PC-3 (cell line): ENCODE measurements at regions not wholly inside any gene's neighbourhood (a gene's known extent, or its start where the extent isn't known, plus 50 kb on each side); places are given as distances from the start of the nearest gene placed in this dataset.

ENCODE experiments used
- ATAC-seq: fragments of 200-7000 bp; cut with Tn5 transposase; 2 replicates; pipeline ENCODE4 v1.9.1; 2020; ENCODE audit warnings: mild to moderate bottlenecking, moderate library complexity
- BruUV-seq: library from RNA; stranded (reverse); fragments of 400-500 nt; replicated peaks from 2 replicates; lab custom pipeline; 2021; lab: Mats Ljungman, UMichigan
- CTCF ChIA-PET: fragments of 300-600 bp; sonication (Branson Sonifier 250); formaldehyde crosslinking; loops from one replicate; lab custom pipeline; 2022; ENCODE audit warnings: antibody characterized with exemption; lab: Charles Lee
- POLR2A ChIA-PET: fragments of 300-600 bp; sonication (Branson Sonifier 250); formaldehyde crosslinking; loops from one replicate; lab custom pipeline; 2022; ENCODE audit warnings: antibody characterized with exemption; ENCODE audit not compliant: unreplicated experiment; lab: Charles Lee
- DNase-seq: peaks from one replicate; pipeline ENCODE4 v3.0.0-alpha.2; 2015
- H2AFZ ChIP-seq: fragments of 300-600 bp; sonication (generic); 2 replicates; pipeline ENCODE4 v1.6.0; 2016; ENCODE audit warnings: antibody characterized with exemption, low read length
- H3F3A ChIP-seq: fragments of 300-600 bp; sonication (generic); one replicate; pipeline ENCODE4 v1.6.0; 2017; ENCODE audit warnings: antibody characterized with exemption, low read length, control low read depth, mild to moderate bottlenecking; ENCODE audit not compliant: unreplicated experiment
- H3K27ac ChIP-seq: fragments of 300-600 bp; sonication (generic); 2 replicates; pipeline ENCODE4 v1.5.1; 2016; ENCODE audit warnings: mild to moderate bottlenecking, low read length
- H3K27me3 ChIP-seq: fragments of 300-600 bp; sonication (generic); 2 replicates; pipeline ENCODE4 v1.6.1; 2016; ENCODE audit warnings: low read length, mixed read lengths
- H3K36me3 ChIP-seq: fragments of 300-600 bp; sonication (generic); 2 replicates; pipeline ENCODE4 v1.6.1; 2016; ENCODE audit warnings: low read depth, mixed run types, low read length, mixed read lengths
- H3K4me1 ChIP-seq: fragments of 300-600 bp; sonication (generic); 2 replicates; pipeline ENCODE4 v1.5.1; 2016; ENCODE audit warnings: low read length; ENCODE audit not compliant: insufficient read depth
- H3K4me2 ChIP-seq: fragments of 300-600 bp; sonication (generic); 2 replicates; pipeline ENCODE4 v1.6.0; 2016; ENCODE audit warnings: low read length
- H3K4me3 ChIP-seq: fragments of 300-600 bp; sonication (generic); 2 replicates; pipeline ENCODE4 v1.5.1; 2016; ENCODE audit warnings: mild to moderate bottlenecking, low read length, mixed read lengths
- H3K79me2 ChIP-seq: fragments of 300-600 bp; sonication (generic); 2 replicates; pipeline ENCODE4 v1.6.1; 2017; ENCODE audit warnings: low read length, mixed read lengths
- H3K9ac ChIP-seq: fragments of 300-600 bp; sonication (generic); 2 replicates; pipeline ENCODE4 v1.6.0; 2016; ENCODE audit warnings: mild to moderate bottlenecking, low read length
- H3K9me2 ChIP-seq: fragments of 300-600 bp; sonication (generic); replicated peaks from 2 replicates; pipeline ENCODE4 v1.6.1; 2016; ENCODE audit warnings: mixed run types, low read length, mixed read lengths
- H3K9me3 ChIP-seq: fragments of 300-600 bp; sonication (generic); 2 replicates; pipeline ENCODE4 v1.6.1; 2016; ENCODE audit warnings: low read length, mixed read lengths
- H4K20me1 ChIP-seq: fragments of 300-600 bp; sonication (generic); 2 replicates; pipeline ENCODE4 v1.6.1; 2016; ENCODE audit warnings: low read length, mixed read lengths
- EZH2 ChIP-seq: fragments of 300-600 bp; sonication (generic); IDR thresholded peaks from one replicate; pipeline ENCODE4 v1.6.1; 2017; ENCODE audit warnings: antibody characterized with exemption, mild to moderate bottlenecking, low read length; ENCODE audit not compliant: unreplicated experiment
- EZH2phosphoT487 ChIP-seq: fragments of 300-600 bp; sonication (generic); IDR thresholded peaks from 2 replicates; pipeline ENCODE4 v1.6.1; 2018; ENCODE audit warnings: mild to moderate bottlenecking, antibody characterized with exemption, low read length, borderline replicate concordance
- intact Hi-C: fragments of 100-400 bp; cut with micrococcal nuclease; formaldehyde crosslinking; loops from 2 replicates; pipeline ENCODE4 v1.9.0; 2023
- TF ChIP-seq, protein P1 (sequence below): fragments of 300-600 bp; sonication (generic); conservative IDR thresholded peaks from 2 replicates; pipeline ENCODE4 v1.5.1; 2017; ENCODE audit warnings: antibody characterized with exemption, low read depth, mild to moderate bottlenecking, low read length

- Histone ChIP-seq H4K20me1 (no peaks in the 10 kb centered on the region), H3K4me1 (peaks cover 41% of the 10 kb centered on the region), H3K9me2 (no peaks in the 10 kb centered on the region), H3K79me2 (no peaks in the 10 kb centered on the region), H3K36me3 (no peaks in the 10 kb centered on the region), H2AFZ (no peak overlapping the region), H3F3A (peaks cover 4% of the 10 kb centered on the region), H3K4me2 (peak overlapping the region; percentile 29; the same call in 1 of the 2 replicates), H3K27ac (no peak overlapping the region), H3K27me3 (no peaks in the 10 kb centered on the region), H3K9me3 (no peaks in the 10 kb centered on the region), H3K9ac (no peak overlapping the region), H3K4me3 (no peak overlapping the region)
- ChIA-PET CTCF (no interaction called here), POLR2A (no interaction called here)
- no peak for TF ChIP-seq EZH2phosphoT487
- TF ChIP-seq, protein P1, sequence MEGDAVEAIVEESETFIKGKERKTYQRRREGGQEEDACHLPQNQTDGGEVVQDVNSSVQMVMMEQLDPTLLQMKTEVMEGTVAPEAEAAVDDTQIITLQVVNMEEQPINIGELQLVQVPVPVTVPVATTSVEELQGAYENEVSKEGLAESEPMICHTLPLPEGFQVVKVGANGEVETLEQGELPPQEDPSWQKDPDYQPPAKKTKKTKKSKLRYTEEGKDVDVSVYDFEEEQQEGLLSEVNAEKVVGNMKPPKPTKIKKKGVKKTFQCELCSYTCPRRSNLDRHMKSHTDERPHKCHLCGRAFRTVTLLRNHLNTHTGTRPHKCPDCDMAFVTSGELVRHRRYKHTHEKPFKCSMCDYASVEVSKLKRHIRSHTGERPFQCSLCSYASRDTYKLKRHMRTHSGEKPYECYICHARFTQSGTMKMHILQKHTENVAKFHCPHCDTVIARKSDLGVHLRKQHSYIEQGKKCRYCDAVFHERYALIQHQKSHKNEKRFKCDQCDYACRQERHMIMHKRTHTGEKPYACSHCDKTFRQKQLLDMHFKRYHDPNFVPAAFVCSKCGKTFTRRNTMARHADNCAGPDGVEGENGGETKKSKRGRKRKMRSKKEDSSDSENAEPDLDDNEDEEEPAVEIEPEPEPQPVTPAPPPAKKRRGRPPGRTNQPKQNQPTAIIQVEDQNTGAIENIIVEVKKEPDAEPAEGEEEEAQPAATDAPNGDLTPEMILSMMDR = no peak
- no peak for TF ChIP-seq EZH2
- no TSS peak for BruUV-seq
- intact Hi-C loops = no loop called here
- ATAC-seq (no peak), DNase-seq (no peak)
Observed at GRCh38 chr12:53807322-53807860, 55.6 kb upstream of the CISTR start.

GRCh38 chr12:53808023-53808705, 56.4 kb upstream of the CISTR start:
- no peaks in the 10 kb centered on the region for H3K9me3 ChIP-seq
- TF ChIP-seq EZH2 (no peak), EZH2phosphoT487 (no peak)
- TF ChIP-seq, protein P1 = no peak
- no peak overlapping the region for H3K4me3 ChIP-seq
- H3K9ac ChIP-seq = no peak overlapping the region
- POLR2A ChIA-PET = no interaction called here
- peaks cover 41% of the 10 kb centered on the region for H3K4me1 ChIP-seq
- H4K20me1 ChIP-seq = no peaks in the 10 kb centered on the region
- H2AFZ ChIP-seq = no peak overlapping the region
- DNase-seq (no peak), ATAC-seq (no peak)
- H3K9me2 ChIP-seq = no peaks in the 10 kb centered on the region
- peaks cover 4% of the 10 kb centered on the region for H3F3A ChIP-seq
- BruUV-seq = no TSS peak
- no peak overlapping the region for H3K4me2 ChIP-seq
- no peak overlapping the region for H3K27ac ChIP-seq
- no peaks in the 10 kb centered on the region for H3K79me2 ChIP-seq
- no peaks in the 10 kb centered on the region for H3K27me3 ChIP-seq
- intact Hi-C loops = no loop called here
- CTCF ChIA-PET = no interaction called here
- no peaks in the 10 kb centered on the region for H3K36me3 ChIP-seq

DNA sequence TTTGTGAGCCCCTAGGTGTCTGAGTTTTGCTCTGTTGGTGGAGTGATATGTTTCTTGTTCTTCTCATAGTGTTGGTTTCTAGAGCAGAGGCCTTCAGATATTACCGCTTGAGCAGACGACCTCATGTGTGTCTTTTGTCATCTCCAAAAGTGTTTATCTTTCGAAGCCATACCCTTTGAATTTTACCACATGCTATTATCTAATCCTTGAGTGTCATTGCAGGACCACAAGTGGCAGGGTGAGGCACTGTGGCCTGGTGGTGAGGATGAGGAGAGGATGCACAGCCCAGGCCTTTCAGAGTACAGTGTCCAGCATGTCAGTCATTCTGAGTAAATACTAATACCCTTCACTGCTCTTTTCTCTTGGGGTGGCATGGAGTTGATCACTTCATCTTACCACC, 57.2 kb upstream of the CISTR start:
- H4K20me1 ChIP-seq = no peaks in the 10 kb centered on the region
- ChIA-PET CTCF (interaction anchor here (0.6 kb wide), 1 partner anchor 16 kb away, joined by 3 read pairs; no protein-coding TSS in a partner anchor), POLR2A (no interaction called here)
- no peaks in the 10 kb centered on the region for H3K27me3 ChIP-seq
- DNase-seq = no peak
- no peak overlapping the region for H3K4me3 ChIP-seq
- no peak overlapping the region for H2AFZ ChIP-seq
- no peaks in the 10 kb centered on the region for H3K9me3 ChIP-seq
- no peaks in the 10 kb centered on the region for H3K36me3 ChIP-seq
- H3K4me2 ChIP-seq = no peak overlapping the region
- TF ChIP-seq, protein P1 = no peak
- TF ChIP-seq EZH2 (no peak), EZH2phosphoT487 (no peak)
- intact Hi-C loops = no loop called here
- no peaks in the 10 kb centered on the region for H3K9me2 ChIP-seq
- BruUV-seq = no TSS peak
- no peaks in the 10 kb centered on the region for H3K79me2 ChIP-seq
- H3F3A ChIP-seq = peaks cover under 1% of the 10 kb centered on the region
- ATAC-seq = no peak
- no peak overlapping the region for H3K27ac ChIP-seq
- peaks cover 34% of the 10 kb centered on the region for H3K4me1 ChIP-seq
- no peak overlapping the region for H3K9ac ChIP-seq
